Peyer's patch (tissue), 4 donors: ENCODE measurements at regions not wholly inside any gene's neighbourhood (a gene's known extent, or its start where the extent isn't known, plus 50 kb on each side); places are given as distances from the start of the nearest gene placed in this dataset.

Experiments used
- DNase-seq, 3 donors: peaks; one replicate each; pipeline ENCODE4 v3.0.0-alpha.2; 2017 to 2019
- H3K27ac ChIP-seq, 4 donors: fragments of 200-600 bp; sonication (generic); one replicate each; pipeline ENCODE4 v1.5.1; 2016 to 2019
- H3K27me3 ChIP-seq, 2 donors: fragments of 200-600 bp; sonication (generic); one replicate each; pipeline ENCODE4 v1.5.1; 2019
- H3K36me3 ChIP-seq, 3 donors: fragments of 200-600 bp; sonication (generic); one replicate each; pipeline ENCODE4 v1.5.1; 2016 to 2019
- H3K4me1 ChIP-seq, 4 donors: fragments of 200-600 bp; sonication (generic); one replicate each; pipeline ENCODE4 v1.5.1; 2016 to 2019
- H3K4me3 ChIP-seq, 4 donors: fragments of 200-600 bp; sonication (generic); 1 replicate in 3 of 4; 2 replicates in 1 of 4; pipeline ENCODE4 v1.5.1; 2016 to 2019; ENCODE audit warnings: mild to moderate bottlenecking in 1 of 4
- H3K9me3 ChIP-seq, 4 donors: fragments of 200-600 bp; sonication (generic); one replicate each; pipeline ENCODE4 v1.5.1; 2016 to 2019; ENCODE audit warnings: mild to moderate bottlenecking in 1 of 4
- POLR2A ChIP-seq, 2 donors: fragments of 450-650 bp; IDR thresholded peaks; one replicate each; pipeline ENCODE4 v1.5.1; 2017; ENCODE audit warnings: antibody characterized with exemption in 2 of 2, mild to moderate bottlenecking in 2 of 2, moderate library complexity in 2 of 2
- TF ChIP-seq, protein P1 (sequence below), 6 experiments: fragments of 450-650 bp in 4 of 6; fragments of 200-600 bp in 2 of 6; sonication (generic) in 1 of 6; IDR thresholded peaks; one replicate each; pipeline ENCODE4 v1.5.1; 2017 to 2019; ENCODE audit warnings: antibody characterized with exemption in 6 of 6, mild to moderate bottlenecking in 3 of 6, moderate library complexity in 1 of 6

DNA sequence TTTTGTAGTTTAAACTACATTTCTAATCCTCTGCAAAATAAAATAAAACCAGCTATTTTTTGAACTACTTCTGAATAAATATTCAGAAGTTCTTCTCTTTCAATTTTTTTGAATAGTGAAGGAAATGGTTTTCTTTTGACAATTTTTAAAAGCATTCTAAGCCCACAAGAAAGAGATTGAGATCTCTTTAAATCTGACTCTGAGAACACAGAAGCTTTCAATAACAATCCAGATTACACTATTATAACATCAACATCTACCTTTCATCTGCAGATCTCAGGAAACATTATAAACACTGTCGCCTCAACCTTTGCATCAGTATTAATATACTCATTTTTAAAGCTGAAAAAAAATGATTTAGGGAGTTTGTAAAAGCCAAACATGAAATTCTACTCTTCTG lies 247.5 kb upstream of the PREP start:
- H3K27me3 ChIP-seq = no peaks in the 10 kb centered on the region
- H3K36me3 ChIP-seq = no peaks in the 10 kb centered on the region
- H3K27ac ChIP-seq = no peak overlapping the region
- no peak for DNase-seq
- H3K9me3 ChIP-seq = no peaks in the 10 kb centered on the region
- H3K4me1 ChIP-seq = peaks cover 0 to under 1% (median 0%) of the 10 kb centered on the region in 4 donors
- no peak for TF ChIP-seq POLR2A (IDR thresholded peaks at IDR 0.05)
- TF ChIP-seq, protein P1, sequence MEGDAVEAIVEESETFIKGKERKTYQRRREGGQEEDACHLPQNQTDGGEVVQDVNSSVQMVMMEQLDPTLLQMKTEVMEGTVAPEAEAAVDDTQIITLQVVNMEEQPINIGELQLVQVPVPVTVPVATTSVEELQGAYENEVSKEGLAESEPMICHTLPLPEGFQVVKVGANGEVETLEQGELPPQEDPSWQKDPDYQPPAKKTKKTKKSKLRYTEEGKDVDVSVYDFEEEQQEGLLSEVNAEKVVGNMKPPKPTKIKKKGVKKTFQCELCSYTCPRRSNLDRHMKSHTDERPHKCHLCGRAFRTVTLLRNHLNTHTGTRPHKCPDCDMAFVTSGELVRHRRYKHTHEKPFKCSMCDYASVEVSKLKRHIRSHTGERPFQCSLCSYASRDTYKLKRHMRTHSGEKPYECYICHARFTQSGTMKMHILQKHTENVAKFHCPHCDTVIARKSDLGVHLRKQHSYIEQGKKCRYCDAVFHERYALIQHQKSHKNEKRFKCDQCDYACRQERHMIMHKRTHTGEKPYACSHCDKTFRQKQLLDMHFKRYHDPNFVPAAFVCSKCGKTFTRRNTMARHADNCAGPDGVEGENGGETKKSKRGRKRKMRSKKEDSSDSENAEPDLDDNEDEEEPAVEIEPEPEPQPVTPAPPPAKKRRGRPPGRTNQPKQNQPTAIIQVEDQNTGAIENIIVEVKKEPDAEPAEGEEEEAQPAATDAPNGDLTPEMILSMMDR (IDR thresholded peaks at IDR 0.05) = no peak
- no peak overlapping the region for H3K4me3 ChIP-seq

DNA sequence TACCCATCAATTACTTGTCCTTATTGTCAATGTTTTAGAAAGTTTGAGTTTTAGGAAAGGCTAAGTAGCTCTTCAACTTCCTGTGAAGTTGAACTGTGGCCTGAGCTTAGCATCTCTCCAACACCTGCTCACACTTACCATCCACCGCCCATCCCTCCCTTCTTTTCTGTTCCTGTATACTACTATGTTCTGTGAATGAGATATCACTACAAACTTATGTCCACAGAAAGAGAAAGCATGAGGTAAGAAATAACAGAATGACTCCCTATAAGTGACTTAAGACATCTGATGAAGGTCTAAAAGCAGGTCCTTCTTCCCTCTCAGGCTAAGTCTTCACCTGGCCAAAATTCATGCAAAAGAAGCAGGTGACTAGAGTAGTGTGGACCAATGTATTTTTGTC lies 246.3 kb upstream of the PREP start:
- H3K9me3 ChIP-seq = no peaks in the 10 kb centered on the region
- H3K36me3 ChIP-seq = no peaks in the 10 kb centered on the region
- H3K27me3 ChIP-seq = no peaks in the 10 kb centered on the region
- DNase-seq = no peak
- H3K27ac ChIP-seq = no peak overlapping the region
- TF ChIP-seq POLR2A (IDR thresholded peaks at IDR 0.05) = no peak
- TF ChIP-seq, protein P1 (IDR thresholded peaks at IDR 0.05) = no peak
- no peak overlapping the region for H3K4me3 ChIP-seq
- peaks cover 0 to 7% (median 0%) of the 10 kb centered on the region in 4 donors for H3K4me1 ChIP-seq

DNA sequence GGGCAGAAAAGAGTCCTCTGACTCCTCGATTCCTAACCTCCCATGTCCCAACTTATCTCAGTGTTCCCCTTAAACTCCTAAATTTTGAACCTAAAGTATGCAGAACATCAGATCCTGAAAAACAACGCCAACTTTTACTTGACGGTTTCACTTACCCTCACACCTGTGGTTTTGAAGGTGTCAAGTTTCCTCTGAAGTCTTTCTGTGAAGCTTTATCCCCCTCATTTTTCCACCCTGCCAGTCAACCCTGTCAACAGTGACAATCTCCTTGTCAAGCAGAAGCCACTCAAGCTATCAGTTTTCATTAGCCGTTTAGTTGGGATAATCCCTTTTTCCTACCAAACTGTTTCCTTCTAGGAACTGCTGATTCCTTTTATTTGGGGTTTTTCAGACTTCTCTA lies 245.4 kb upstream of the PREP start:
- Histone ChIP-seq H3K4me1 (peaks cover 0 to 7% (median 0%) of the 10 kb centered on the region in 4 donors), H3K4me3 (no peak overlapping the region), H3K27ac (no peak overlapping the region), H3K36me3 (no peaks in the 10 kb centered on the region), H3K27me3 (no peaks in the 10 kb centered on the region), H3K9me3 (no peaks in the 10 kb centered on the region)
- TF ChIP-seq POLR2A (IDR thresholded peaks at IDR 0.05) = no peak
- DNase-seq = no peak

DNA sequence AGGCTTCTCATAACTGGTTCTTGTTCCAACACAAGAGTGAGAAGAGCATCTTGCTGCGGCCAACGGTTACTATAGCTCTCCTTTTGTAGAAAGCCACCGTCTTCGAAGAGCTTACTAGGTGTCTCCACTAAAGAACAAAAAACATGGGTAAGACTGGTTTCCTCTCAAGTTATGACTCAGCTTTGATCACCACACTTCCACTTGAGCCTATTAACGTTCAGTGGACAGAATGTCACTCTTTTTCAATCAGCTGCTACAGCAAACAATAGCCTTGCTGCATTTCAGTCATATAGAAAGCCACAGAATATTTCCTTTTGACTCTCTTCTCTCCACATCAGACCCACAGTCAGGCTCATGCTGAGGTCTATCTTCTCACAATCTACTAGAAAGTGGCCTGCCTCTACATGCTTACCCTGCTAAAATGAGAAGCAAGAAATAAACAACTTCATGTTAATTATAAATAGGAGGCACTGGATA lies 243.5 kb upstream of the PREP start:
- peak in 2 of 3 donors; percentile 19 to 53 for DNase-seq
- H3K4me3 ChIP-seq = no peak overlapping the region
- H3K27me3 ChIP-seq = no peaks in the 10 kb centered on the region
- TF ChIP-seq POLR2A (IDR thresholded peaks at IDR 0.05) = no peak
- TF ChIP-seq, protein P1 (IDR thresholded peaks at IDR 0.05) = no peak
- H3K36me3 ChIP-seq = no peaks in the 10 kb centered on the region
- H3K27ac ChIP-seq = peak overlapping the region in 2 of 4 donors; percentile 27 to 41
- no peaks in the 10 kb centered on the region for H3K9me3 ChIP-seq
- peaks cover 0 to 7% (median 0%) of the 10 kb centered on the region in 4 donors for H3K4me1 ChIP-seq

DNA sequence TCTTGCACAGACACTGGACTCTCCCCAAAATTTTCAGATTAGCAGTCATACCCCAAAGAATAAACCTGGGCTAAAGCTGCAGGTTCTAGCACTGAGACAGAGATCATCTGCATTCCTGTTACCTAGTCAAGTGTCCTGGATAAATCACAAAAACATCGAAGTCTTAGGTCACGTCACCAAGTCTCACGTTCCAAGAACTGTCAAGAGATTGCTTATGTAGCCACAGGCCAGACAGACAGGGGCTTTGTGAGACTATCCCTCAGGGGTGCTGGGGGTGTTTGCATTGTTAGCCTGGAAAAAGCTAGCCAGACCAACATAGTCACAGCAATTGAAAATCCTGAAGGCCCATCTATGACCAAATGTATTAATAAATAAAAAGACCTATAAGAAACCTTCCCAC lies 243.1 kb upstream of the PREP start:
- Histone ChIP-seq H3K9me3 (no peaks in the 10 kb centered on the region), H3K4me3 (no peak overlapping the region), H3K36me3 (no peaks in the 10 kb centered on the region), H3K27ac (peak overlapping the region in 2 of 4 donors; percentile 27 to 61), H3K27me3 (no peaks in the 10 kb centered on the region), H3K4me1 (peaks cover 0 to 7% (median 0%) of the 10 kb centered on the region in 4 donors)
- TF ChIP-seq, protein P1 (IDR thresholded peaks at IDR 0.05) = no peak
- no peak for TF ChIP-seq POLR2A (IDR thresholded peaks at IDR 0.05)
- no peak for DNase-seq

DNA sequence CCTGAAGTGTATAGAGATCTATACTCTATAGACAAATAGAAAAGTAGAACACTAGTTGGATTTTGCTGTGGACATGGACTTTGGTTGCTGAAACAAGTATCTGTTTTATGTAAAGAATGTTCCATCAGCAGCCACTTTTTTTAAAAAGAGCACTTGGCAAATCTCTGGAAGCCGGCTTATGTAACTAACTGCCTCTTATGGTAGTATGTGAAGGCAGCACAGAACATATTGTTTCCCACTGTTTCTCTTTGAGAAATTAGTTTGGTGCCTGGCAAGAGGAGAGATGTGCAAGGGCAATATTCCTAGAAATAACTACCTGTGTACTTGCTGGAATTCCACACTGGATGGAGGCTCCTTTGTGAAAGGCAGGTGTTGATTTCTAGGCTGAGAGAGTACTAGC lies 242.3 kb upstream of the PREP start:
- H3K27ac ChIP-seq = peak overlapping the region in 2 of 4 donors; percentile 27 to 61

More for the DNA sequence above, 242.3 kb upstream of the PREP start:
- no peak for DNase-seq
- H3K9me3 ChIP-seq = no peaks in the 10 kb centered on the region
- TF ChIP-seq, protein P1 (IDR thresholded peaks at IDR 0.05) = no peak
- no peak for TF ChIP-seq POLR2A (IDR thresholded peaks at IDR 0.05)
- peaks cover 0 to 7% (median 0%) of the 10 kb centered on the region in 4 donors for H3K4me1 ChIP-seq
- H3K4me3 ChIP-seq = no peak overlapping the region
- no peaks in the 10 kb centered on the region for H3K36me3 ChIP-seq
- H3K27me3 ChIP-seq = no peaks in the 10 kb centered on the region
